ENCODE measurements at regions not wholly inside any gene's neighbourhood (a gene's known extent, or its start where the extent isn't known, plus 50 kb on each side); places are given as distances from the start of the nearest gene placed in this dataset.

DNA sequence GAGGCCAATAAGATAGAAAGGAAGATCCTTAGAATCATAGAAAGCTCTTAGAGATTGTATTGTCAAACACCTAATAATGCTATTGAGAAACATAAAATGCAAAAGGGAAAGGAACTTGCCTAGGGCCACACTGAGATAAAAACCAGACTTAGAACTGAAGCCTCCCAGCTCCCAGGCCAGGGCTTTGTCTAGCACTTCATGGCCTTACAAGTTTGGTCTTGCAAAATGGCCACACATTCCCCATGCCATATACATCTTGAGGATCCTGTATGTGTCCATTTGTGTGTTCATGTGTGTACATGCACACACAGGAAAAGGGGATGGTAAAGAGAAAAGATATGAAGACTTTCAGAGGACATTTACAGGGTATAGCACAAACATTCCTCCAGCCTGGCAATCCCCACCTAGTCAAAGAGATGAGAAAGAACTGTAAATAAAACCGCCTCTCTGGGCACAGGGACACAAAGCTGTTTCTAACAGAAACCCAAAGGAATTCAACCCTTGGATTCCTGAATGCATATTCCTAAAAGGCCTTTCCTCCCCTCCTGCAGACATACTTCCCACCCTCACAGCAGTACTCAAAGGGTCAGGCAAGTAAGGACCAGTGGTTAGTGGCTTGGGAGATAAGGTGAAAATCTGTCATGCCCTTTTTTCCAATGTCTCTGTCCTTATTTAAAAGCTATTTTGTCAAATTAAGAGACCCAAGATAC lies 99.7 kb upstream of the KLHL29 start:
- TF ChIP-seq, protein P1, sequence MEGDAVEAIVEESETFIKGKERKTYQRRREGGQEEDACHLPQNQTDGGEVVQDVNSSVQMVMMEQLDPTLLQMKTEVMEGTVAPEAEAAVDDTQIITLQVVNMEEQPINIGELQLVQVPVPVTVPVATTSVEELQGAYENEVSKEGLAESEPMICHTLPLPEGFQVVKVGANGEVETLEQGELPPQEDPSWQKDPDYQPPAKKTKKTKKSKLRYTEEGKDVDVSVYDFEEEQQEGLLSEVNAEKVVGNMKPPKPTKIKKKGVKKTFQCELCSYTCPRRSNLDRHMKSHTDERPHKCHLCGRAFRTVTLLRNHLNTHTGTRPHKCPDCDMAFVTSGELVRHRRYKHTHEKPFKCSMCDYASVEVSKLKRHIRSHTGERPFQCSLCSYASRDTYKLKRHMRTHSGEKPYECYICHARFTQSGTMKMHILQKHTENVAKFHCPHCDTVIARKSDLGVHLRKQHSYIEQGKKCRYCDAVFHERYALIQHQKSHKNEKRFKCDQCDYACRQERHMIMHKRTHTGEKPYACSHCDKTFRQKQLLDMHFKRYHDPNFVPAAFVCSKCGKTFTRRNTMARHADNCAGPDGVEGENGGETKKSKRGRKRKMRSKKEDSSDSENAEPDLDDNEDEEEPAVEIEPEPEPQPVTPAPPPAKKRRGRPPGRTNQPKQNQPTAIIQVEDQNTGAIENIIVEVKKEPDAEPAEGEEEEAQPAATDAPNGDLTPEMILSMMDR (IDR thresholded peaks at IDR 0.05 in 2 of 3, conservative IDR thresholded peaks at IDR 0.05 in 1 of 3; ENCODE audit: borderline replicate concordance in 1 of 3, insufficient read depth in 1 of 3, low read depth in 2 of 3, low read length in 2 of 3) = no peak
- TF ChIP-seq, protein P2, sequence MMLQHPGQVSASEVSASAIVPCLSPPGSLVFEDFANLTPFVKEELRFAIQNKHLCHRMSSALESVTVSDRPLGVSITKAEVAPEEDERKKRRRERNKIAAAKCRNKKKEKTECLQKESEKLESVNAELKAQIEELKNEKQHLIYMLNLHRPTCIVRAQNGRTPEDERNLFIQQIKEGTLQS (IDR thresholded peaks at IDR 0.05) = no peak
- TF ChIP-seq JUND (IDR thresholded peaks at IDR 0.05) (no peak), POLR2A (IDR thresholded peaks at IDR 0.05; ENCODE audit: borderline replicate concordance, extremely low read depth, insufficient read depth, insufficient read length) (no peak), EZH2 (IDR thresholded peaks at IDR 0.05) (no peak), POLR2AphosphoS5 (IDR thresholded peaks at IDR 0.05; ENCODE audit: low read depth, low read length) (no peak), SIN3A (IDR thresholded peaks at IDR 0.05; ENCODE audit: low read depth) (no peak)
- TF ChIP-seq, protein P3, sequence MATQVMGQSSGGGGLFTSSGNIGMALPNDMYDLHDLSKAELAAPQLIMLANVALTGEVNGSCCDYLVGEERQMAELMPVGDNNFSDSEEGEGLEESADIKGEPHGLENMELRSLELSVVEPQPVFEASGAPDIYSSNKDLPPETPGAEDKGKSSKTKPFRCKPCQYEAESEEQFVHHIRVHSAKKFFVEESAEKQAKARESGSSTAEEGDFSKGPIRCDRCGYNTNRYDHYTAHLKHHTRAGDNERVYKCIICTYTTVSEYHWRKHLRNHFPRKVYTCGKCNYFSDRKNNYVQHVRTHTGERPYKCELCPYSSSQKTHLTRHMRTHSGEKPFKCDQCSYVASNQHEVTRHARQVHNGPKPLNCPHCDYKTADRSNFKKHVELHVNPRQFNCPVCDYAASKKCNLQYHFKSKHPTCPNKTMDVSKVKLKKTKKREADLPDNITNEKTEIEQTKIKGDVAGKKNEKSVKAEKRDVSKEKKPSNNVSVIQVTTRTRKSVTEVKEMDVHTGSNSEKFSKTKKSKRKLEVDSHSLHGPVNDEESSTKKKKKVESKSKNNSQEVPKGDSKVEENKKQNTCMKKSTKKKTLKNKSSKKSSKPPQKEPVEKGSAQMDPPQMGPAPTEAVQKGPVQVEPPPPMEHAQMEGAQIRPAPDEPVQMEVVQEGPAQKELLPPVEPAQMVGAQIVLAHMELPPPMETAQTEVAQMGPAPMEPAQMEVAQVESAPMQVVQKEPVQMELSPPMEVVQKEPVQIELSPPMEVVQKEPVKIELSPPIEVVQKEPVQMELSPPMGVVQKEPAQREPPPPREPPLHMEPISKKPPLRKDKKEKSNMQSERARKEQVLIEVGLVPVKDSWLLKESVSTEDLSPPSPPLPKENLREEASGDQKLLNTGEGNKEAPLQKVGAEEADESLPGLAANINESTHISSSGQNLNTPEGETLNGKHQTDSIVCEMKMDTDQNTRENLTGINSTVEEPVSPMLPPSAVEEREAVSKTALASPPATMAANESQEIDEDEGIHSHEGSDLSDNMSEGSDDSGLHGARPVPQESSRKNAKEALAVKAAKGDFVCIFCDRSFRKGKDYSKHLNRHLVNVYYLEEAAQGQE (IDR thresholded peaks at IDR 0.05; ENCODE audit: low read depth) = no peak
- TF ChIP-seq, protein P4, sequence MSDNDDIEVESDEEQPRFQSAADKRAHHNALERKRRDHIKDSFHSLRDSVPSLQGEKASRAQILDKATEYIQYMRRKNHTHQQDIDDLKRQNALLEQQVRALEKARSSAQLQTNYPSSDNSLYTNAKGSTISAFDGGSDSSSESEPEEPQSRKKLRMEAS (IDR thresholded peaks at IDR 0.05) = no peak
